Neural cell (in vitro differentiated cells): ENCODE measurements at regions not wholly inside any gene's neighbourhood (a gene's known extent, or its start where the extent isn't known, plus 50 kb on each side); places are given as distances from the start of the nearest gene placed in this dataset.

Experiments used
- H2AFZ ChIP-seq: fragments of 200-600, 300-800 bp; sonication (generic), shearing (Covaris generic); 2 replicates; pipeline ENCODE4 v1.6.0; 2014; ENCODE audit warnings: low read depth, mild to moderate bottlenecking, antibody characterized with exemption, low read length, moderate library complexity
- H3F3A ChIP-seq: fragments of 200-600 bp; shearing (Covaris generic); 2 replicates; pipeline ENCODE4 v1.6.1; 2016; ENCODE audit warnings: mild to moderate bottlenecking, moderate library complexity, mixed read lengths, antibody characterized with exemption, low read length; ENCODE audit not compliant: insufficient read depth, poor library complexity, severe bottlenecking
- H3K27ac ChIP-seq: fragments of 200-600, 300-800 bp; sonication (generic), shearing (Covaris generic); 2 replicates; pipeline ENCODE4 v1.5.1; 2014; ENCODE audit warnings: mild to moderate bottlenecking, low read length, moderate library complexity
- H3K27me3 ChIP-seq: fragments of 300-800, 200-600 bp; sonication (generic), shearing (Covaris generic); 2 replicates; pipeline ENCODE4 v1.6.0; 2014; ENCODE audit warnings: mild to moderate bottlenecking, low read depth, low read length, moderate library complexity; ENCODE audit not compliant: insufficient read depth
- H3K36me3 ChIP-seq: fragments of 300-800, 200-600 bp; sonication (generic), shearing (Covaris generic); 2 replicates; pipeline ENCODE4 v1.5.1; 2014; ENCODE audit warnings: mild to moderate bottlenecking, antibody characterized with exemption, low read length, moderate library complexity; ENCODE audit not compliant: insufficient read depth
- H3K4me2 ChIP-seq: fragments of 300-800, 200-600 bp; sonication (generic), shearing (Covaris generic); 2 replicates; pipeline ENCODE4 v1.6.0; 2014; ENCODE audit warnings: mild to moderate bottlenecking, low read length
- H3K4me3 ChIP-seq: fragments of 300-800, 200-600 bp; sonication (generic), shearing (Covaris generic); 2 replicates; pipeline ENCODE4 v1.5.1; 2014; ENCODE audit warnings: mild to moderate bottlenecking, low read length, moderate library complexity
- H3K79me2 ChIP-seq: fragments of 200-600 bp; shearing (Covaris generic); replicated peaks from 2 replicates; pipeline ENCODE4 v1.6.0; 2014; ENCODE audit warnings: mild to moderate bottlenecking, low read length, moderate library complexity; ENCODE audit not compliant: insufficient read depth
- H3K9ac ChIP-seq: fragments of 300-800, 200-600 bp; sonication (generic), shearing (Covaris generic); 2 replicates; pipeline ENCODE4 v1.6.1; 2016; ENCODE audit warnings: mild to moderate bottlenecking, low read length, mixed read lengths
- H3K9me2 ChIP-seq: fragments of 200-600 bp; shearing (Covaris generic); 2 replicates; pipeline ENCODE4 v1.6.1; 2016; ENCODE audit warnings: mild to moderate bottlenecking, low read length, mixed read lengths; ENCODE audit not compliant: insufficient read depth
- H3K9me3 ChIP-seq: fragments of 200-600, 300-800 bp; sonication (generic), shearing (Covaris generic); 2 replicates; pipeline ENCODE4 v1.6.1; 2016; ENCODE audit warnings: mild to moderate bottlenecking, mixed run types, low read length, moderate library complexity, mixed read lengths
- H4K20me1 ChIP-seq: fragments of 200-600 bp; shearing (Covaris generic); 2 replicates; pipeline ENCODE4 v1.6.1; 2016; ENCODE audit warnings: mild to moderate bottlenecking, mixed run types; ENCODE audit not compliant: insufficient read depth
- CTCF ChIP-seq: fragments of 450-650 bp; IDR thresholded peaks from 2 replicates; pipeline ENCODE4 v1.5.1; 2014; ENCODE audit warnings: antibody characterized with exemption, mild to moderate bottlenecking, moderate library complexity; ENCODE audit not compliant: poor library complexity, severe bottlenecking
- EP300 ChIP-seq: fragments of 450-650 bp; conservative IDR thresholded peaks from 2 replicates; pipeline ENCODE4 v1.6.1; 2014; ENCODE audit warnings: antibody characterized with exemption, mild to moderate bottlenecking, moderate library complexity; ENCODE audit not compliant: poor library complexity, severe bottlenecking
- EZH2 ChIP-seq: fragments of 200-600, 300-800 bp; shearing (Covaris generic), sonication (generic); IDR thresholded peaks from 2 replicates; pipeline ENCODE4 v1.6.1; 2014; ENCODE audit warnings: antibody characterized with exemption, low read length, borderline replicate concordance, mild to moderate bottlenecking; ENCODE audit not compliant: insufficient read depth, poor library complexity, severe bottlenecking
- MXI1 ChIP-seq: fragments of 450-650 bp; conservative IDR thresholded peaks from 2 replicates; pipeline ENCODE4 v1.6.1; 2014; ENCODE audit warnings: antibody characterized with exemption, mild to moderate bottlenecking; ENCODE audit not compliant: poor library complexity, severe bottlenecking
- POLR2AphosphoS5 ChIP-seq: IDR thresholded peaks from 2 replicates; pipeline ENCODE4 v1.6.1; 2012
- RAD21 ChIP-seq: fragments of 450-650 bp; conservative IDR thresholded peaks from 2 replicates; pipeline ENCODE4 v1.6.1; 2014; ENCODE audit warnings: antibody characterized with exemption, mild to moderate bottlenecking, moderate library complexity
- REST ChIP-seq: IDR thresholded peaks from 2 replicates; pipeline ENCODE4 v1.6.1; 2012; ENCODE audit warnings: borderline replicate concordance
- SMC3 ChIP-seq: fragments of 450-650 bp; conservative IDR thresholded peaks from 2 replicates; pipeline ENCODE4 v1.6.1; 2014; ENCODE audit warnings: antibody characterized with exemption, mild to moderate bottlenecking, moderate library complexity; ENCODE audit not compliant: poor library complexity
- TAF1 ChIP-seq: IDR thresholded peaks from 2 replicates; pipeline ENCODE4 v1.6.1; 2012; ENCODE audit warnings: low read depth

- no peaks in the 10 kb centered on the region for H3F3A ChIP-seq
- no peak for TF ChIP-seq TAF1
- TF ChIP-seq POLR2AphosphoS5: peak; percentile 67
- no peak for TF ChIP-seq SMC3
- no peak for TF ChIP-seq EZH2
- no peak for TF ChIP-seq CTCF
- TF ChIP-seq RAD21: no peak
- no peak for TF ChIP-seq EP300
- H3K9me3 ChIP-seq: no peaks in the 10 kb centered on the region
- H2AFZ ChIP-seq: no peak overlapping the region
- H3K27ac ChIP-seq: no peak overlapping the region
- H3K4me3 ChIP-seq: peak overlapping the region; percentile 16
- no peaks in the 10 kb centered on the region for H3K9me2 ChIP-seq
- no peaks in the 10 kb centered on the region for H3K36me3 ChIP-seq
- no peaks in the 10 kb centered on the region for H3K79me2 ChIP-seq
- H4K20me1 ChIP-seq: no peaks in the 10 kb centered on the region
- H3K9ac ChIP-seq: no peak overlapping the region
- no peaks in the 10 kb centered on the region for H3K27me3 ChIP-seq
- no peak overlapping the region for H3K4me2 ChIP-seq
Measured at GRCh38 chr2:53575721-53576124, 191.9 kb upstream of the CHAC2 start.

- TF ChIP-seq CTCF (no peak), MXI1 (no peak), REST (no peak), TAF1 (no peak), SMC3 (no peak), RAD21 (no peak), EZH2 (no peak), EP300 (no peak), POLR2AphosphoS5 (no peak)
- no peaks in the 10 kb centered on the region for H3K36me3 ChIP-seq
- no peaks in the 10 kb centered on the region for H3K27me3 ChIP-seq
- no peaks in the 10 kb centered on the region for H3K9me3 ChIP-seq
- H4K20me1 ChIP-seq: no peaks in the 10 kb centered on the region
- H3K4me2 ChIP-seq: no peak overlapping the region
- no peaks in the 10 kb centered on the region for H3K79me2 ChIP-seq
- H3K9ac ChIP-seq: no peak overlapping the region
- H3K9me2 ChIP-seq: no peaks in the 10 kb centered on the region
- no peak overlapping the region for H3K4me3 ChIP-seq
- no peak overlapping the region for H2AFZ ChIP-seq
- H3F3A ChIP-seq: no peaks in the 10 kb centered on the region
- no peak overlapping the region for H3K27ac ChIP-seq
Measured at GRCh38 chr2:53572696-53573095, 194.9 kb upstream of the CHAC2 start.
